Activated CD8-positive, alpha-beta memory T cell treated with anti-CD3 and anti-CD28 coated beads for 4 hours (primary cell): ENCODE measurements at regions not wholly inside any gene's neighbourhood (a gene's known extent, or its start where the extent isn't known, plus 50 kb on each side); places are given as distances from the start of the nearest gene placed in this dataset.

Experiments used
- DNase-seq, 2 donors: peaks; one replicate each; pipeline ENCODE4 v3.0.0-alpha.2; 2020; ENCODE audit warnings: low read depth in 2 of 2

GRCh38 chr17:14482715-14483114 is 181.8 kb downstream of the HS3ST3B1 start:
- DNase-seq: no peak

- DNase-seq: no peak
Measured at GRCh38 chr17:14481664-14482063, 180.8 kb downstream of the HS3ST3B1 start.

- no peak for DNase-seq
Measured at GRCh38 chr17:14474591-14474990, 173.7 kb downstream of the HS3ST3B1 start.

- no peak for DNase-seq
Measured at GRCh38 chr17:14471052-14471451, 170.2 kb downstream of the HS3ST3B1 start.

- DNase-seq: no peak
Measured at GRCh38 chr17:14470417-14470816, 169.5 kb downstream of the HS3ST3B1 start.

- DNase-seq: no peak
Measured at GRCh38 chr17:14469971-14470370, 169.1 kb downstream of the HS3ST3B1 start.

- DNase-seq: no peak
Measured at GRCh38 chr17:14468858-14469257, 168.0 kb downstream of the HS3ST3B1 start.

GRCh38 chr17:14461227-14461548 is 160.3 kb downstream of the HS3ST3B1 start:
- DNase-seq: no peak

- no peak for DNase-seq
Measured at GRCh38 chr17:14460516-14461226, 159.8 kb downstream of the HS3ST3B1 start.

GRCh38 chr17:14459955-14460354 is 159.1 kb downstream of the HS3ST3B1 start:
- no peak for DNase-seq

GRCh38 chr17:14458724-14459123 is 157.8 kb downstream of the HS3ST3B1 start:
- no peak for DNase-seq

GRCh38 chr17:14454746-14455145 is 153.9 kb downstream of the HS3ST3B1 start:
- DNase-seq: no peak

- DNase-seq: no peak
Measured at GRCh38 chr17:14452856-14453255, 152.0 kb downstream of the HS3ST3B1 start.

- no peak for DNase-seq
Measured at GRCh38 chr17:14451729-14452191, 150.9 kb downstream of the HS3ST3B1 start.

GRCh38 chr17:14448818-14449217 is 147.9 kb downstream of the HS3ST3B1 start:
- no peak for DNase-seq

GRCh38 chr17:14446825-14447224 is 145.9 kb downstream of the HS3ST3B1 start:
- no peak for DNase-seq

- DNase-seq: no peak
Measured at GRCh38 chr17:14444915-14445314, 144.0 kb downstream of the HS3ST3B1 start.

GRCh38 chr17:14442798-14443528 is 142.1 kb downstream of the HS3ST3B1 start:
- no peak for DNase-seq

- no peak for DNase-seq
Measured at GRCh38 chr17:14437176-14437575, 136.3 kb downstream of the HS3ST3B1 start.

- no peak for DNase-seq
Measured at GRCh38 chr17:14436266-14436665, 135.4 kb downstream of the HS3ST3B1 start.

GRCh38 chr17:14434506-14434905 is 133.6 kb downstream of the HS3ST3B1 start:
- no peak for DNase-seq

- DNase-seq: no peak
Measured at GRCh38 chr17:14432079-14432478, 131.2 kb downstream of the HS3ST3B1 start.

- DNase-seq: no peak
Measured at GRCh38 chr17:14429084-14429483, 128.2 kb downstream of the HS3ST3B1 start.
